Lower leg skin (tissue), 3 donors: ENCODE measurements at regions not wholly inside any gene's neighbourhood (a gene's known extent, or its start where the extent isn't known, plus 50 kb on each side); places are given as distances from the start of the nearest gene placed in this dataset.

Source experiments
- CTCF ChIP-seq, 3 donors: fragments of 450-650 bp; IDR thresholded peaks; one replicate each; pipeline ENCODE4 v1.5.1; 2016; ENCODE audit warnings: antibody characterized with exemption in 3 of 3, mild to moderate bottlenecking in 3 of 3, moderate library complexity in 2 of 3
- POLR2A ChIP-seq, 2 donors: fragments of 450-650 bp; IDR thresholded peaks; one replicate each; pipeline ENCODE4 v1.6.1; 2016 to 2017; ENCODE audit warnings: antibody characterized with exemption in 2 of 2, mild to moderate bottlenecking in 1 of 2, moderate library complexity in 1 of 2

- TF ChIP-seq CTCF (IDR thresholded peaks at IDR 0.05) = no peak
- TF ChIP-seq POLR2A (IDR thresholded peaks at IDR 0.05) = no peak
Observed at GRCh38 chr14:96688629-96689028, 108.6 kb upstream of the VRK1 start.
